Trophoblast cell (in vitro differentiated cells and primary cell): ENCODE measurements at regions not wholly inside any gene's neighbourhood (a gene's known extent, or its start where the extent isn't known, plus 50 kb on each side); places are given as distances from the start of the nearest gene placed in this dataset.

Experiments used
- DNase-seq, 2 donors: peaks; one replicate each; pipeline ENCODE4 v3.0.0-alpha.2; 2016
- H2AFZ ChIP-seq: 2 replicates; pipeline ENCODE4 v1.6.1; 2013; ENCODE audit warnings: low read length, moderate library complexity, mild to moderate bottlenecking; ENCODE audit not compliant: insufficient read depth, poor library complexity
- H2AK5ac ChIP-seq: 2 replicates; pipeline ENCODE4 v1.6.1; 2013; ENCODE audit warnings: mild to moderate bottlenecking, low read length
- H2BK120ac ChIP-seq: 2 replicates; pipeline ENCODE4 v1.6.1; 2013; ENCODE audit warnings: low read length, mild to moderate bottlenecking, moderate library complexity; ENCODE audit not compliant: insufficient read depth, poor library complexity
- H2BK12ac ChIP-seq: 2 replicates; pipeline ENCODE4 v1.6.1; 2013; ENCODE audit warnings: mild to moderate bottlenecking, low read length, moderate library complexity
- H2BK5ac ChIP-seq: 2 replicates; pipeline ENCODE4 v1.6.1; 2013; ENCODE audit warnings: low read length, low read depth, moderate library complexity, mild to moderate bottlenecking; ENCODE audit not compliant: poor library complexity
- H3K14ac ChIP-seq: 2 replicates; pipeline ENCODE4 v1.6.1; 2013; ENCODE audit warnings: mild to moderate bottlenecking, low read length
- H3K18ac ChIP-seq: 2 replicates; pipeline ENCODE4 v1.6.1; 2013; ENCODE audit warnings: mild to moderate bottlenecking, low read length
- H3K23ac ChIP-seq: 2 replicates; pipeline ENCODE4 v1.6.1; 2013; ENCODE audit warnings: low read length
- H3K27ac ChIP-seq: 2 replicates; pipeline ENCODE4 v1.5.1; 2013; ENCODE audit warnings: low read depth, mild to moderate bottlenecking, inconsistent platforms, low read length, moderate library complexity
- H3K27me3 ChIP-seq: 2 replicates; pipeline ENCODE4 v1.6.1; 2013; ENCODE audit warnings: inconsistent platforms, mild to moderate bottlenecking, low read length, moderate library complexity; ENCODE audit not compliant: insufficient read depth
- H3K36me3 ChIP-seq, 2 experiments: 1 replicate in 1 of 2; 2 replicates in 1 of 2; pipeline ENCODE4 v1.6.1; 2013; ENCODE audit warnings: low read length in 2 of 2, mild to moderate bottlenecking in 2 of 2, moderate library complexity in 1 of 2; ENCODE audit not compliant: insufficient read depth in 2 of 2, control insufficient read depth in 1 of 2
- H3K4ac ChIP-seq: 2 replicates; pipeline ENCODE4 v1.6.1; 2013; ENCODE audit warnings: low read depth, mild to moderate bottlenecking, low read length, moderate library complexity
- H3K4me1 ChIP-seq, 2 experiments: 1 replicate in 1 of 2; 2 replicates in 1 of 2; pipeline ENCODE4 v1.6.1; 2013; ENCODE audit warnings: low read length in 2 of 2, mild to moderate bottlenecking in 2 of 2, moderate library complexity in 1 of 2; ENCODE audit not compliant: insufficient read depth in 2 of 2, control insufficient read depth in 1 of 2
- H3K4me2 ChIP-seq: 2 replicates; pipeline ENCODE4 v1.6.1; 2013; ENCODE audit warnings: inconsistent platforms, mild to moderate bottlenecking, low read length, moderate library complexity
- H3K4me3 ChIP-seq: 2 replicates; pipeline ENCODE4 v1.5.1; 2013; ENCODE audit warnings: mild to moderate bottlenecking, low read depth, low read length, inconsistent platforms
- H3K79me1 ChIP-seq: one replicate; pipeline ENCODE4 v1.6.1; 2013; ENCODE audit warnings: low read length
- H3K79me2 ChIP-seq: 2 replicates; pipeline ENCODE4 v1.6.1; 2013; ENCODE audit warnings: low read length, mild to moderate bottlenecking; ENCODE audit not compliant: control insufficient read depth, insufficient read depth, poor library complexity
- H3K9ac ChIP-seq: 2 replicates; pipeline ENCODE4 v1.6.1; 2013; ENCODE audit warnings: mild to moderate bottlenecking, low read length
- H3K9me3 ChIP-seq: 2 replicates; pipeline ENCODE4 v1.6.1; 2013; ENCODE audit warnings: low read depth, mild to moderate bottlenecking, control low read depth, inconsistent platforms, low read length; ENCODE audit not compliant: insufficient read depth
- H4K12ac ChIP-seq: 2 replicates; pipeline ENCODE4 v1.6.1; 2013; ENCODE audit warnings: low read depth, mild to moderate bottlenecking, low read length, moderate library complexity
- H4K8ac ChIP-seq: 2 replicates; pipeline ENCODE4 v1.6.1; 2013; ENCODE audit warnings: low read depth, mild to moderate bottlenecking, low read length, moderate library complexity
- H4K91ac ChIP-seq: one replicate; pipeline ENCODE4 v1.6.1; 2013; ENCODE audit warnings: low read depth, mild to moderate bottlenecking, low read length, moderate library complexity
- WGBS: extraction: QIAGEN DNeasy Blood & Tissue Kit; methylation state at CpG from one replicate; pipeline ENCODE4 v1.1.7; 2013; ENCODE audit warnings: missing lambda C conversion rate; ENCODE audit not compliant: insufficient read length, insufficient coverage; ENCODE audit errors: extremely low coverage; 5-methylcytosine and 5-hydroxymethylcytosine counted together

DNA sequence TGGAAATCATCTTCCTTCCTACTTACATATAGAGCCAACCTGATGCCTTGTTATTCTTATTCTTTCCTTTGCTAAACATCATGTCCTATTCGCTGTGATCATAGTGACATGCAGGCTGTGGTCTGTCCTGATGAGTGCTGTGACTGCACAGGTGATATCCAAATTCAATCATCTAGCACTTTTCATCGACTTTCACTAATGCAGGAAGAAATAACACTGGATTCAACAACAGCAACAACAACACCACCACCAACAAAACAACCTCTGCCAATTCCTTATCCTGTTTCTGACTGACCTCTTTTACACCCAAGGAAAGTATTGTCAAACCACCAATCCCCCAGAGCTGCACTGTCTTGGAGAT is 203.2 kb upstream of the PHYHIPL start:
- H3K79me2 ChIP-seq = no peaks in the 10 kb centered on the region
- no peak overlapping the region for H3K4me2 ChIP-seq
- H2AK5ac ChIP-seq = no peak overlapping the region
- no peak overlapping the region for H2BK120ac ChIP-seq
- no peaks in the 10 kb centered on the region for H3K4me1 ChIP-seq
- WGBS = no CpG with 5 or more reads among the region's 2 CpGs
- no peak overlapping the region for H3K14ac ChIP-seq
- no peaks in the 10 kb centered on the region for H3K79me1 ChIP-seq
- H4K8ac ChIP-seq = no peak overlapping the region
- no peak for DNase-seq
- H3K4me3 ChIP-seq = no peak overlapping the region
- H3K36me3 ChIP-seq = no peaks in the 10 kb centered on the region
- no peak overlapping the region for H3K23ac ChIP-seq
- no peak overlapping the region for H2AFZ ChIP-seq
- H3K9ac ChIP-seq = no peak overlapping the region
- H3K4ac ChIP-seq = no peak overlapping the region
- no peak overlapping the region for H4K91ac ChIP-seq
- H4K12ac ChIP-seq = no peak overlapping the region
- no peak overlapping the region for H2BK12ac ChIP-seq
- H3K27me3 ChIP-seq = no peaks in the 10 kb centered on the region
- H3K9me3 ChIP-seq = no peaks in the 10 kb centered on the region
- H3K27ac ChIP-seq = no peak overlapping the region
- no peak overlapping the region for H2BK5ac ChIP-seq
- H3K18ac ChIP-seq = no peak overlapping the region

DNA sequence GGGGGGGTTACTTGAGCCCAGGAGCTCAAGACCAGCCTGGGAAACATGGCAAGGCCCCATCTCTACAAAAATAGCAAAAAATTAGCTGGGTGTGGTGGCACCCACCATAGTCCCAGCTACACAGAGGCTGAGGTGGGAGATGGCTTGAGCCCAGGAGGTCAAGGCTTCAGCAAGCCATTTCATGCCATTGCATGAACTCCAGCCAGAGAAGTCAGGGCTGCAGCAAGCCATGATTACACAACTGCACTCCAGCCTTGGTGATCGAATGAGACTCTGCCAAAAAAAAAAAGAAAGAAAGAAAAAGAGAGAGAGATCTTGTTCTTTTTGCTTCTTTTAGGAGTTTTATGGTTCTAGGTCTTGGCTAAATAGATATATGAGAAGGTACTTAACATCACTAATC is 200.2 kb upstream of the PHYHIPL start:
- Histone ChIP-seq H3K9ac (no peak overlapping the region), H4K8ac (no peak overlapping the region), H2AFZ (no peak overlapping the region), H3K4me2 (no peak overlapping the region), H3K36me3 (no peaks in the 10 kb centered on the region), H3K18ac (no peak overlapping the region), H3K79me1 (no peaks in the 10 kb centered on the region), H3K9me3 (no peaks in the 10 kb centered on the region), H3K4me1 (no peaks in the 10 kb centered on the region), H2AK5ac (no peak overlapping the region), H3K27me3 (no peaks in the 10 kb centered on the region), H4K91ac (no peak overlapping the region), H2BK5ac (no peak overlapping the region), H3K79me2 (no peaks in the 10 kb centered on the region), H3K4me3 (no peak overlapping the region), H4K12ac (no peak overlapping the region), H3K4ac (no peak overlapping the region), H3K23ac (no peak overlapping the region), H2BK12ac (no peak overlapping the region), H3K14ac (no peak overlapping the region), H2BK120ac (no peak overlapping the region), H3K27ac (no peak overlapping the region)
- DNase-seq = no peak
- no CpG with 5 or more reads among the region's 1 CpG for WGBS

DNA sequence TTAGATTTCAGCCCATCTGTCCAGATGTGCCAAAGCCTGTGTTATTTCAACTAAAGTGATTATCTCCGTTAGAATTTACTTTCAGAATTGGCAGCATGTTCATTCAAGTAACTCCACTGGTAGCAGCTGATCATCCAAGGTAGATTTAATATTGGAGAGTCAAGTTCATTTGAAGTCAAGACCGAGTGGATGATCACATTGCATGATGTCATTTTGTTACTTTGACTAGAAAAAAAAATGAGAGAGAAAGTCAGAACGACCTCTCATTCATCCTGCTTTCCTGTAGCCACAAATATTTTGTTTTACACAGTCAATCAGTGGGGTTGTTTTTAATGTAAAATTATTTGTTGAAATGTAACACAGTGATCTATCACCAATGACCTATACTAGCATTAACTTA is 196.7 kb upstream of the PHYHIPL start:
- H2BK5ac ChIP-seq = no peak overlapping the region
- H3K27ac ChIP-seq = no peak overlapping the region
- H3K23ac ChIP-seq = no peak overlapping the region
- H4K8ac ChIP-seq = no peak overlapping the region
- H3K79me1 ChIP-seq = no peaks in the 10 kb centered on the region
- no peaks in the 10 kb centered on the region for H3K27me3 ChIP-seq
- no peak overlapping the region for H3K9ac ChIP-seq
- no peak overlapping the region for H3K4ac ChIP-seq
- no peak overlapping the region for H4K12ac ChIP-seq
- H3K14ac ChIP-seq = no peak overlapping the region
- no CpG with 5 or more reads among the region's 3 CpGs for WGBS
- H2BK12ac ChIP-seq = no peak overlapping the region
- H2AK5ac ChIP-seq = no peak overlapping the region
- no peak overlapping the region for H2AFZ ChIP-seq
- H3K79me2 ChIP-seq = no peaks in the 10 kb centered on the region
- H3K4me2 ChIP-seq = no peak overlapping the region
- no peaks in the 10 kb centered on the region for H3K36me3 ChIP-seq
- H3K18ac ChIP-seq = no peak overlapping the region
- no peak overlapping the region for H4K91ac ChIP-seq
- DNase-seq = no peak
- H2BK120ac ChIP-seq = no peak overlapping the region
- H3K4me1 ChIP-seq = no peaks in the 10 kb centered on the region
- H3K9me3 ChIP-seq = no peaks in the 10 kb centered on the region
- H3K4me3 ChIP-seq = no peak overlapping the region

DNA sequence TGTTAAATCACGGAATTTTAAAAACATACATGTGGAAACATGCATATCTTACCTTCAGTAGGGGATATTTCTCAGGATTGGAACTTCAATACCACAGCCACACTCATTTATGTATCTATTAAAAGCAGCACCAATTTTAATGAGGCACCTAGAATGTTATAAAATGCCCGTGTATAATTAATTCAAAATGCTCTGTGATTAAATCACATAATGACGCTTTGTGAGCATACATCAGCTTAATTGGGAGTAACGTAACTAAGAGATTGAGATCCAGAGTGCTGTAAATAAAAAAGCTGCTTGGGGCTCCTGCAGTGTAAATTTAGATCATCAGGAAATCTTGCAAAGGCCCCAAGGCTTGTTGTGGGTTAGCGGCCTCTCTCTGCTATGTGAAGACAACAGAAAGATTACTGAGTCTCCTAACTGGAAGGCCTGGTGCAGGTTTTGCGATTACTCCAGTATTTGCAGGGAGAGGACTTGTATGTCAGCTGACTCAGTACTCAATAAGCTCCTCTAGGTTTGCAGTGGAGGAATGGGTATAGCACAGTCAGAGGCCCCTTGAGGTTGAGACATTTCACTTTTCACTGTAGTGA is 195.5 kb upstream of the PHYHIPL start:
- H3K18ac ChIP-seq = no peak overlapping the region
- H3K4me2 ChIP-seq = no peak overlapping the region
- no peak overlapping the region for H4K8ac ChIP-seq
- H3K14ac ChIP-seq = no peak overlapping the region
- H3K9me3 ChIP-seq = no peaks in the 10 kb centered on the region
- H2AFZ ChIP-seq = no peak overlapping the region
- H3K4me1 ChIP-seq = no peaks in the 10 kb centered on the region
- no peak overlapping the region for H4K91ac ChIP-seq
- H2BK12ac ChIP-seq = no peak overlapping the region
- no peak overlapping the region for H4K12ac ChIP-seq
- H3K4me3 ChIP-seq = no peak overlapping the region
- no peaks in the 10 kb centered on the region for H3K36me3 ChIP-seq
- H3K27me3 ChIP-seq = no peaks in the 10 kb centered on the region
- H3K27ac ChIP-seq = no peak overlapping the region
- no peak overlapping the region for H3K9ac ChIP-seq
- WGBS = no CpG with 5 or more reads among the region's 6 CpGs
- no peak overlapping the region for H3K23ac ChIP-seq
- H3K79me2 ChIP-seq = no peaks in the 10 kb centered on the region
- no peaks in the 10 kb centered on the region for H3K79me1 ChIP-seq
- H3K4ac ChIP-seq = no peak overlapping the region
- H2BK5ac ChIP-seq = no peak overlapping the region
- no peak overlapping the region for H2BK120ac ChIP-seq
- no peak overlapping the region for H2AK5ac ChIP-seq
- DNase-seq = no peak
